Activated CD4-positive, alpha-beta T cell treated with anti-CD3 and anti-CD28 coated beads for 4 hours (primary cell): ENCODE measurements at regions not wholly inside any gene's neighbourhood (a gene's known extent, or its start where the extent isn't known, plus 50 kb on each side); places are given as distances from the start of the nearest gene placed in this dataset.

Source experiments
- DNase-seq, 2 donors: peaks; one replicate each; pipeline ENCODE4 v3.0.0-alpha.2; 2020

- DNase-seq, result no peak
Observed at GRCh38 chr3:83076041-83076440, 1314.6 kb upstream of the GBE1 start.

GRCh38 chr3:83074485-83074884, 1313.0 kb upstream of the GBE1 start:
- no peak for DNase-seq

GRCh38 chr3:83065851-83066460, 1304.5 kb upstream of the GBE1 start:
- no peak for DNase-seq

- no peak for DNase-seq
Observed at GRCh38 chr3:83063446-83063845, 1302.0 kb upstream of the GBE1 start.

- DNase-seq, result no peak
Observed at GRCh38 chr3:83048556-83048955, 1287.1 kb upstream of the GBE1 start.

- no peak for DNase-seq
Observed at GRCh38 chr3:83039422-83039821, 1278.0 kb upstream of the GBE1 start.

GRCh38 chr3:83035704-83036010, 1274.2 kb upstream of the GBE1 start:
- no peak for DNase-seq

GRCh38 chr3:83034806-83035703, 1273.6 kb upstream of the GBE1 start:
- DNase-seq, result no peak

- DNase-seq, result no peak
Observed at GRCh38 chr3:83033133-83033532, 1271.7 kb upstream of the GBE1 start.

- DNase-seq, result no peak
Observed at GRCh38 chr3:83023086-83023485, 1261.6 kb upstream of the GBE1 start.

- no peak for DNase-seq
Observed at GRCh38 chr3:83011481-83011880, 1250.0 kb upstream of the GBE1 start.

- no peak for DNase-seq
Observed at GRCh38 chr3:83003917-83004316, 1242.5 kb upstream of the GBE1 start.

GRCh38 chr3:83002869-83003445, 1241.5 kb upstream of the GBE1 start:
- DNase-seq, result no peak

- no peak for DNase-seq
Observed at GRCh38 chr3:82999777-83000176, 1238.3 kb upstream of the GBE1 start.

- no peak for DNase-seq
Observed at GRCh38 chr3:82978368-82978767, 1216.9 kb upstream of the GBE1 start.

GRCh38 chr3:82977871-82978270, 1216.4 kb upstream of the GBE1 start:
- DNase-seq, result no peak

GRCh38 chr3:82973791-82974190, 1212.3 kb upstream of the GBE1 start:
- DNase-seq, result no peak

GRCh38 chr3:82960379-82960778, 1198.9 kb upstream of the GBE1 start:
- DNase-seq, result no peak

- no peak for DNase-seq
Observed at GRCh38 chr3:82957696-82958095, 1196.3 kb upstream of the GBE1 start.

- DNase-seq, result no peak
Observed at GRCh38 chr3:82957079-82957478, 1195.6 kb upstream of the GBE1 start.

- DNase-seq, result no peak
Observed at GRCh38 chr3:82954486-82954885, 1193.0 kb upstream of the GBE1 start.

GRCh38 chr3:82942041-82942440, 1180.6 kb upstream of the GBE1 start:
- no peak for DNase-seq

GRCh38 chr3:82940124-82940523, 1178.7 kb upstream of the GBE1 start:
- no peak for DNase-seq

GRCh38 chr3:82939491-82940097, 1178.1 kb upstream of the GBE1 start:
- DNase-seq, result no peak
